Endothelial cell of umbilical vein (primary cell): ENCODE measurements at regions not wholly inside any gene's neighbourhood (a gene's known extent, or its start where the extent isn't known, plus 50 kb on each side); places are given as distances from the start of the nearest gene placed in this dataset.
"Not testable (repeated sequence)": the region's sequence is repeated elsewhere in the genome, so short reads cannot be mapped to it uniquely, and the experiment has no call there.

ENCODE experiments used
- BruUV-seq: library from RNA; stranded (reverse); fragments of 400-500 nt; replicated peaks from 2 replicates; lab custom pipeline; 2021; lab: Mats Ljungman, UMichigan
- CTCF ChIA-PET: fragments of 300-600, 350-600 bp; sonication (Branson Sonifier 250); formaldehyde crosslinking; loops from one replicate; lab custom pipeline; 2021; ENCODE audit warnings: antibody characterized with exemption, inconsistent platforms; lab: Charles Lee
- POLR2A ChIA-PET: fragments of 300-600, 350-600 bp; sonication (Branson Sonifier 250); formaldehyde crosslinking; loops from one replicate; lab custom pipeline; 2021; ENCODE audit warnings: antibody characterized with exemption, inconsistent platforms; lab: Charles Lee
- DNase-seq: peaks from one replicate; pipeline ENCODE4 v3.0.0-alpha.2; 2011; ENCODE audit warnings: low read depth, low spot score
- FAIRE-seq: peaks from 2 replicates; lab custom pipeline; 2011; peaks lifted over from hg19 to GRCh38; lab: Jason Lieb, UNC
- H2AFZ ChIP-seq: 2 replicates; pipeline ENCODE4 v1.6.0; 2012; ENCODE audit warnings: low read depth, low read length, control low read depth, inconsistent platforms
- H3K27ac ChIP-seq: 2 replicates; pipeline ENCODE4 v1.5.1; 2011; ENCODE audit warnings: low read depth, mild to moderate bottlenecking, control low read depth, low read length, moderate library complexity; ENCODE audit not compliant: insufficient read depth
- H3K27me3 ChIP-seq, 2 experiments: 2 replicates each; pipeline versions ENCODE4 v1.6.0 to v1.6.1; 2011; ENCODE audit warnings: low read length in 2 of 2, mixed read lengths in 1 of 2; ENCODE audit not compliant: control insufficient read depth in 2 of 2, insufficient read depth in 2 of 2
- H3K36me3 ChIP-seq, 2 experiments: 2 replicates in 1 of 2; 3 replicates in 1 of 2; pipeline ENCODE4 v1.5.1; 2011; ENCODE audit warnings: low read length in 2 of 2, mild to moderate bottlenecking in 1 of 2, moderate library complexity in 1 of 2; ENCODE audit not compliant: control insufficient read depth in 2 of 2, insufficient read depth in 2 of 2; ENCODE audit errors: extremely low read depth in 1 of 2
- H3K4me1 ChIP-seq: 3 replicates; pipeline ENCODE4 v1.5.1; 2011; ENCODE audit warnings: mild to moderate bottlenecking, low read length; ENCODE audit not compliant: control insufficient read depth, insufficient read depth; ENCODE audit errors: extremely low read depth
- H3K4me2 ChIP-seq: 2 replicates; pipeline ENCODE4 v1.6.1; 2011; ENCODE audit warnings: low read length, control low read depth, mixed read lengths; ENCODE audit not compliant: insufficient read depth
- H3K4me3 ChIP-seq, 3 experiments: fragments of 200-600 bp in 1 of 3; sonication (generic), shearing (Covaris generic) in 1 of 3; replicated peaks in 1 of 3; 2 replicates each; pipeline ENCODE4 v1.5.1; 2011 to 2016; ENCODE audit warnings: control low read depth in 3 of 3, low read length in 3 of 3, mild to moderate bottlenecking in 2 of 3, inconsistent platforms in 1 of 3, low read depth in 1 of 3, moderate library complexity in 1 of 3; ENCODE audit not compliant: insufficient read depth in 1 of 3
- H3K79me2 ChIP-seq: 2 replicates; pipeline ENCODE4 v1.6.0; 2012; ENCODE audit warnings: low read length, inconsistent platforms; ENCODE audit not compliant: control insufficient read depth, insufficient read depth
- H3K9ac ChIP-seq: replicated peaks from 2 replicates; pipeline ENCODE3; 2011; ENCODE audit warnings: low read length, control low read depth; ENCODE audit not compliant: insufficient read depth; ENCODE audit errors: extremely low read depth
- H3K9me1 ChIP-seq: replicated peaks from 3 replicates; pipeline ENCODE4 v1.6.0; 2011; ENCODE audit warnings: mild to moderate bottlenecking, low read length; ENCODE audit not compliant: control insufficient read depth, insufficient read depth; ENCODE audit errors: extremely low read depth
- H3K9me3 ChIP-seq: replicated peaks from 2 replicates; pipeline ENCODE4 v1.5.1; 2012; ENCODE audit warnings: low read length, inconsistent platforms; ENCODE audit not compliant: control insufficient read depth, insufficient read depth
- H4K20me1 ChIP-seq: replicated peaks from 2 replicates; pipeline ENCODE3; 2011; ENCODE audit warnings: mild to moderate bottlenecking, low read length; ENCODE audit not compliant: control insufficient read depth, insufficient read depth; ENCODE audit errors: extremely low read depth
- JUN ChIP-seq: IDR thresholded peaks from 2 replicates; pipeline ENCODE4 v1.6.1; 2011; ENCODE audit warnings: borderline replicate concordance, low read depth; ENCODE audit not compliant: insufficient read length, insufficient read depth
- POLR2AphosphoS5 ChIP-seq: IDR thresholded peaks from 2 replicates; pipeline ENCODE4 v1.6.1; 2012; ENCODE audit warnings: low read depth, mild to moderate bottlenecking, control low read depth, low read length, moderate library complexity; ENCODE audit not compliant: insufficient read depth
- dilution Hi-C: fragments of 300-500 bp; cut with MboI; formaldehyde crosslinking; loops from one replicate; pipeline ENCODE4 v1.15.0; 2019; ENCODE audit warnings: low sequenced_read_pairs; ENCODE audit not compliant: extremely low pct_ligation_motif_present
- intact Hi-C: fragments of 100-400 bp; cut with micrococcal nuclease; formaldehyde crosslinking; loops from one replicate; pipeline ENCODE4 v1.10.0; 2022
- TF ChIP-seq, protein P1 (sequence below): IDR thresholded peaks from 2 replicates; pipeline ENCODE4 v1.6.1; 2011; ENCODE audit not compliant: insufficient read depth, insufficient read length

DNA sequence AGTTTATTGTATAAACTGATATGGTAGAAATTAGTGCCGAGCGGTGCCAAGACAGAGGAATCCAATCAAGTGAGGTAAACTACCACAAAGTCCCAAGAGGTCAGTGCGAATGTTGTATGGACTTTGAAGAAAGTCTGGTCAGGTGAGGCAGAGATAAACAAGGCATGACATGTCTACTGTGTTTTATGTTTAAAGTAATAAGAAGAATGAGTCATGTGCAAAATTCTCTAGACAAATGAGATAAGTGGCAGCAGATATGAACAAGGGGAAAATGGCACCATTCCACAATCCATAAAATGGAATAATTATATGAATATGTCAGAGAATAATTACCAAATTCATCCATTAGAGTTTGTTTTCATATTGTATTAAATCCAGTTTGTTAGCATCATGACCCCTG lies 364.1 kb upstream of the CCNH start:
- ChIA-PET CTCF (interaction anchor here (0.8 to 8.3 kb wide), 3 partner anchors 905 to 948 kb away, joined by 3 to 398 read pairs (median 255); no protein-coding TSS in a partner anchor), POLR2A (no interaction called here)
- no peak overlapping the region for H3K4me3 ChIP-seq
- peaks cover 1 to 13% of the 10 kb centered on the region in 2 experiments for H3K27me3 ChIP-seq
- intact Hi-C loops (no loop called here), dilution Hi-C loops (no loop called here)
- H3K36me3 ChIP-seq, result no peaks in the 10 kb centered on the region
- H3K4me2 ChIP-seq, result no peak overlapping the region
- H3K4me1 ChIP-seq, result no peaks in the 10 kb centered on the region
- no peak overlapping the region for H3K9ac ChIP-seq
- no peaks in the 10 kb centered on the region for H3K79me2 ChIP-seq
- no peak overlapping the region for H2AFZ ChIP-seq
- no peaks in the 10 kb centered on the region for H3K9me3 ChIP-seq
- no peaks in the 10 kb centered on the region for H4K20me1 ChIP-seq
- H3K27ac ChIP-seq, result no peak overlapping the region
- no peaks in the 10 kb centered on the region for H3K9me1 ChIP-seq
- no peak for TF ChIP-seq JUN
- TF ChIP-seq, protein P1, sequence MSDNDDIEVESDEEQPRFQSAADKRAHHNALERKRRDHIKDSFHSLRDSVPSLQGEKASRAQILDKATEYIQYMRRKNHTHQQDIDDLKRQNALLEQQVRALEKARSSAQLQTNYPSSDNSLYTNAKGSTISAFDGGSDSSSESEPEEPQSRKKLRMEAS, result no peak
- TF ChIP-seq POLR2AphosphoS5, result no peak
- no peak for FAIRE-seq
- no peak for DNase-seq
- no TSS peak for BruUV-seq

DNA sequence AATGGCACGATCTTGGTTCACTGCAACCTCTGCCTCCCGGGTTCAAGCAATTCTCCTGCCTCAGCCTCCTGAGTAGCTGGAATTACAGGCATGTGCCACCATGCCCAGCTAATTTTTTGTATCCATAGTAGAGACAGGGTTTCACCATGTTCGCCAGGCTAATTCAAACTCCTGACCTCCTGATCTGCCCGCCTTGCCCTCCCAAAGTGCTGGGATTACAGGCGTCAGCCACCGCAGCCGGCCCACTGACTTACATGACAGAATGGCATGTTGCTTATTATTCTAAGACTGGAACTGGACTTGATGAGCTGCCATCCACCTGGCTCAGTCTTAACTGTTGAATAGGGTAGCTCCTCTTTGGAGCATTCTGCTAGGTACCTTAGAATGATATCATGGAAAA lies 363.6 kb upstream of the CCNH start:
- H3K4me1 ChIP-seq, H4K20me1 ChIP-seq, H3K27ac ChIP-seq, H3K9ac ChIP-seq, POLR2A ChIA-PET, BruUV-seq, H3K4me2 ChIP-seq, H3K36me3 ChIP-seq, dilution Hi-C loops, H3K4me3 ChIP-seq, H3K79me2 ChIP-seq, H3K9me3 ChIP-seq, FAIRE-seq, H2AFZ ChIP-seq, DNase-seq, intact Hi-C loops, H3K9me1 ChIP-seq: not testable (repeated sequence)
- CTCF ChIA-PET, result interaction anchor here (8.3 kb wide), 2 partner anchors 914 to 948 kb away, joined by 255 to 398 read pairs; no protein-coding TSS in a partner anchor
- peaks cover 1 to 12% of the 10 kb centered on the region in 2 experiments for H3K27me3 ChIP-seq
